ENCODE measurements at regions not wholly inside any gene's neighbourhood (a gene's known extent, or its start where the extent isn't known, plus 50 kb on each side); places are given as distances from the start of the nearest gene placed in this dataset.

DNA sequence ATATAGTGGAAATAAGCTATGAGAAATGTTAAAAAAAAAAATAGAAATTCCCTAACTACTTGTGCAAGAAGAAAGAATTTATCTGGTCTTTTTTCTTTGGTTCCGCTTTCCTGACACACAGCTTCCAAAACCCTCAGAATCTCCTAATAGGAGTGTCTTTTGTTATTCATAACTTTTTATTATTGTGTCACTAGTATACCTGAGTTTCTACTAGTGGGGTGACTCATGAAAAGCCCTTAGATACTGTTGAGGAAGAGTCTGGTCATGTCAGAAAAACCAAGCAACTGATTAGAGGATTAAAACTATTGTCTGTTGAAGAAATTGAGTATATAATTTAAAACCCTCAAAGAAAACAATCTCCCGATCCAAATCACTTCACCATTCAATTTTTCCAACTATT lies 152.8 kb upstream of the IFNE start:
- Histone ChIP-seq H3K36me3 (no peaks in the 10 kb centered on the region), H3K4me3 (ENCODE audit: low read depth, low read length) (no peak overlapping the region), H3K9me3 (no peaks in the 10 kb centered on the region), H3K27me3 (no peaks in the 10 kb centered on the region), H3K4me1 (no peaks in the 10 kb centered on the region)
- TF ChIP-seq CTCF (IDR thresholded peaks at IDR 0.05; ENCODE audit: low read depth, low read length) = no peak
- no peak for DNase-seq

- no peak for DNase-seq
- H3K36me3 ChIP-seq = no peaks in the 10 kb centered on the region
Observed at GRCh38 chr9:21638104-21638503, 156.0 kb upstream of the IFNE start.

GRCh38 chr9:21653091-21653490 lies 149.3 kb upstream of the MTAP start:
- Histone ChIP-seq H3K36me3 (no peaks in the 10 kb centered on the region), H3K4me1 (no peaks in the 10 kb centered on the region), H3K9me3 (no peaks in the 10 kb centered on the region), H3K4me3 (ENCODE audit: low read depth, low read length) (no peak overlapping the region), H3K27me3 (0 out of 2 replicates have a peak, but pooled peaks cover 3% of the 10 kb centered on the region)
- no peak for DNase-seq
- TF ChIP-seq CTCF (IDR thresholded peaks at IDR 0.05; ENCODE audit: low read depth, low read length) = no peak

More at GRCh38 chr9:21638104-21638503, 156.0 kb upstream of the IFNE start:
- Histone ChIP-seq H3K27me3 (no peaks in the 10 kb centered on the region), H3K9me3 (no peaks in the 10 kb centered on the region), H3K4me1 (no peaks in the 10 kb centered on the region), H3K4me3 (ENCODE audit: low read depth, low read length) (no peak overlapping the region)
- no peak for TF ChIP-seq CTCF (IDR thresholded peaks at IDR 0.05; ENCODE audit: low read depth, low read length)

DNA sequence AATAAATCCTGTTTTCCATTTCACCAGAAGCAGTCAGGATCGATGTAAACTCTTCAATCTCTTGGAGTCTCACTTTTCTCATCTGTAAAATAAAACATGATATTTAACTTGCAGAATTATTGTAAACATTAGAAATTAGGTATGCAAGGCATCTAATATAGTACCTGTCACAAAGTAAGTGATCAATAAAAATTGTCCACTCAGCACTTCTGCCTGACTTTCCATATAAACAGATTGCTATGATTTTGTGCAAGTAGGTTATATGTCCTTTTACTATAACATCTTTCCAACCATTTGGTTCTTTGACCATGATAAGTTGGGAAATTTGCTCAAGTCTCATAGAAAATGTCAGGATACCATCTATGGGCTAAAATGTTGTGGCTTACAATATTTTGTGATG lies 148.8 kb upstream of the MTAP start:
- H3K4me3 ChIP-seq (ENCODE audit: low read depth, low read length) = no peak overlapping the region
- no peaks in the 10 kb centered on the region for H3K9me3 ChIP-seq
- no peaks in the 10 kb centered on the region for H3K4me1 ChIP-seq
- H3K27me3 ChIP-seq = 0 out of 2 replicates have a peak, but pooled peaks cover 3% of the 10 kb centered on the region
- no peak for DNase-seq
- TF ChIP-seq CTCF (IDR thresholded peaks at IDR 0.05; ENCODE audit: low read depth, low read length) = no peak
- H3K36me3 ChIP-seq = no peaks in the 10 kb centered on the region

GRCh38 chr9:21656776-21657674 lies 145.4 kb upstream of the MTAP start:
- Histone ChIP-seq H3K4me3 (ENCODE audit: low read depth, low read length) (no peak overlapping the region), H3K27me3 (0 out of 2 replicates have a peak, but pooled peaks cover 4% of the 10 kb centered on the region), H3K4me1 (no peaks in the 10 kb centered on the region), H3K9me3 (no peaks in the 10 kb centered on the region), H3K36me3 (no peaks in the 10 kb centered on the region)
- TF ChIP-seq CTCF (IDR thresholded peaks at IDR 0.05; ENCODE audit: low read depth, low read length) = no peak
- no peak for DNase-seq
